ENCODE measurements at regions not wholly inside any gene's neighbourhood (a gene's known extent, or its start where the extent isn't known, plus 50 kb on each side); places are given as distances from the start of the nearest gene placed in this dataset.

DNA sequence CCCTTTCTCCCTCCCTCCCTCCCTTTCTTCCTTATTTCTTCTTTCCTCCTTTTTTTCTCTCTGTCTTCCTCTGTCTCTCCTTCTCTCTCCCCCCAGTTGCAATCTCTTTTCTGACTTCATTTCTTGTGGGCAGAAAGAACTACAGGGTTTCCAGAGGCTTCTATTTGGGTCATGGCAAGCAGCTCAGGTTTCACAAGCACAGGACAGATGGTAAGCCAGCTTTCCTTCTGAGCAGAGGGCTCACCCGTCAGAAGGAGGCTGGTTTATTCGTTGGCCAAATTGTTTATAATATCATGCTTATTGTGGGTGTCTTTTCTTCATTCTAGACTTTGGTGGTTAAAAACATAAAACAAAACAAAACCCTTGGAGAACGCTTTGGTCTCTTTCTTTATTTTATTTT lies 58.9 kb upstream of the CLMP start:
- no peak for TF ChIP-seq GATA3 (IDR thresholded peaks at IDR 0.05; ENCODE audit: low read depth, low read length)
- TF ChIP-seq GATA2 (IDR thresholded peaks at IDR 0.05; ENCODE audit: low read depth, low read length): no peak
